ENCODE measurements at regions not wholly inside any gene's neighbourhood (a gene's known extent, or its start where the extent isn't known, plus 50 kb on each side); places are given as distances from the start of the nearest gene placed in this dataset.

DNA sequence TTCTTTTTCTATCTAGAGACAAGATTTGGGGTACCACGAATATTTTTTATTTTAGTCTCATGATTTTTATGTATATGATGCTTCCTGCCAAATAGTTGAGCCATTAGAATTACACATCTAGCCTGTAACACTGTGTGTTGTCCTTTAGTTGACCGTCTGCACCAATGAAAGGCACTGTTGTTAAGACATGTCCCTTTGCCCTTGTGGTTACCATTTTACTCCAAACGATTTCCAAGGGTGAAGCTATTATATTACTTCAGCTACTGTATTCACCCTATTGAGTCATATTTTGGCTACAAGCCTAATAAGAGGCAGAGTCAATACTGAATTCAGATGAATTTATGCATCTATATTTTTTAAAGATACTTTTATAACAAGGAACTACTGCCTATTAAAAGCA, 207.6 kb downstream of the CETN3 start:
- no peak for DNase-seq (ENCODE audit: low read depth in 4 of 4, low spot score in 3 of 4)

DNA sequence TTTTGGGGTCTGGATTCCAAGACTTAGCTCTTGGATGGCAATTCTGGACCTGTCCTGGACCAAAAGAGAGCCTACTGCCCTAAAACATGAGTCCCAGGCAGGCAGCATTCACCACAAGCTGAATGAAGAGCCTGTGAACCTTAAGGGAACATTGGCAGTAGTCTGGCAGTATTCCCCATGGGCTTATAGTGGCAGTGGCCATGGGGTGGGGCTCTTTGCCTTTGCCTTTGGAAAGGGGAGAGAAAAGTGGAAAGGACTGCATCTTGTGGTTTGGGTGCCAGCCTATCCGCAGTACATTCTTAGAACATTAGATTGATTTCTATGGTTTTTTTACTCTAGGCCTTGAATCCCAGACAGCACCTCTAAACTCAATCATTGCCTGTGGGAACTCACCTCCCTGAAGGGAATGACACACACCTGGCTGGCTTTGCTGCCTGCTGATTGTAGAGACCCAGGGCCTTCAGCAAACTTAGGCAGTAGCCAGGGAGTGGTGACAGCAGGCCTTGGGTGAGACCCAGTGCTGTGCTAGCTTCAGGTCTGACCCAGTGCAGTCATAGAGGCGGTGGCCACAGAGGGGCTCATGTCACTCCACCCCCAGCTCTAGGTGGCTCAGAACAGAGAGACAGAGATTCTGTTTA, 216.3 kb downstream of the CETN3 start:
- no peak for DNase-seq (ENCODE audit: low read depth in 4 of 4, low spot score in 3 of 4)

DNA sequence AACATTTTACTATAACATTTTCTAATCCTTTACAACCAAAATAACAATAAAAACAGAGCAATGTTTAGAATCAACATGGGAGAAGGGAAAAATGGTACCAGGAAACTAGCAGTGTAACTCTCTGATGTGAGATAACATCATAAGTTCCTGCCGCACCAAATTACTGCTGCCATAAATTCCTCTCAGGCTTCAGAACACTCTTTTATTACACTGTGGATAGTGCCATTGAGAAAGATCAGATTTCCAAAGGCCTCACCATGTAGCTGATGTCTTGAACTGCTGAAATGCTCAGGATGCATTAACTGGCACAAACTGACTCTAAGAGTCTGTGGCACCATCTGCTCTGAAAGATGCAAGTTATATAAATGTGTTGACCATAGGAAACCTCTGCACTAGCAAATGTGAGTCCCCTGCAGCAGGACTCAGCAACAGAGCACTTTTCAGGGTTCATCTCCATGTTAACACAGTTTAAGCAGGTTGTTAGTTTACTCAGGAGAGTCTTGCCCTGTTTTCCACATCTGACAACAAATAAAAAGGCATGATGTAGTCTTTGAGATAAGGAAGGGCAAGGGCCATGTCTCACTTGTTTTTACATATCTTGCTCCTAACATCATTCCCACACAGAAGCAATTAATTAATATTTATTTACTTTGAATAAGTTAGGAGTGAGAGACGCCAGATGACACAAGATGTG, 218.1 kb downstream of the CETN3 start:
- peak in 1 of 4 donors; percentile 12 for DNase-seq (ENCODE audit: low read depth in 4 of 4, low spot score in 3 of 4)

DNA sequence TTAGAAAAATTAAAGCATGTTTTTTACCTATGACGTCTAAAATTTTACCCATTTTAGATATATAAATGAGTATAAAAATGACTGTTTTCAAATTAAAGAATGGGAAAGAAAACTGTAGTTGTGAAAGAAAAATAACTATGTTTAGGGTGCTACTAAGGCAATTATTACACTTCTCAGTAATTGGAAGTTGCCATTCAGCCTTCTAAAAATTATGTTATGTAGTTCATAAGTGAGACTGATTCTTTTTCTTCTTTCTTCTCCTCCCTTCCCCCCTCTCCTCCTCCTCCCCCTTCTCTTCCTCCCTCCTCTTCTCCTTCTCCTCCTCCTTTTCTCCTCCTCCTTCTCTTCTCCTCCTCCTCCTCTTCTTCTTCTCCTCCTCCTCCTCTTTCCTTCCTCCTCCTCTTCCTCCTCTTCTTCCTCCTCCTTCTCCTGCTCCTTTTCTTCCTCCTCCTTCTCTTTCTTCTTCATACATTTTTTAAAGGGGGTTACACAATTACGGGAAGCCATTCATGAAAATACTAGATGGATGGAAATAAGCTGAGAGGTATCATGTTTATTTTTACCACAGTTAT, 223.6 kb downstream of the CETN3 start:
- no peak for DNase-seq (ENCODE audit: low read depth in 4 of 4, low spot score in 3 of 4)

DNA sequence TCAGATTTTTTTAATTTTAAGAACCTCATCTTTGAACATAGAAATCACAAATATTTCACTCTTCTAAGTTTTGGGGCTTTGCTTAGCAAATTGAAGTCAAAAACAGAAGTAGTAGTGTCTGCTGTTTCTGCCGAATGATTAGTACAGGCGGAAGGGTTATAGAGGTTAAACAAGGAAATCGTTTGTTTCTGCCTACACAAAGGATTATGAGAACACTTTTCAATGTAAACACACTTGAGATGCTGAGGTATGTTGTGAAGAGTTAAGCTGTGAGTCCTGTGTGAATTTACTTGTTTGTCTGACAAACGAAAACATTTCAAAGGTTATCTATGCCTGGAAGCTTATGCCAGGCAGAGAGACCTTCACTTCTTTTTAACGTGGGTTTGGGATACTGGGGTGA, 224.8 kb downstream of the CETN3 start:
- no peak for DNase-seq (ENCODE audit: low read depth in 4 of 4, low spot score in 3 of 4)

DNA sequence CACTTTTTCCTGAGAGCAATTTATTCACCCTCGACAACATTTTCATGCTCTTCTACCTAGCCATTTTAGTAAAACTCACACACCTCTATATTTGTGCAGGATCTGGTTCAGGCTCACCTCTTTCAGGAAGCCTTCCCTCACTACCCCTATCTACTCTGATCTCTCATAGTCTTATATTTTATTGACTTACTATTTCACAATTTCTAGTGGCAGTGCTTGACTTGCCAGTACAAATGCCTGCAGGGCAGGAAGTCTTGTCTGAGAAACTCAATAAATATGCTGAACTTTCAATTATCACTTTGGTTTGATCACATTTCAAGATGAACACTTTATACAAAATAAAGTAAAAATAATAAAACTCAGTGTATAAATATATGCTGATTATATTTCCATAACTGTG, 226.8 kb downstream of the CETN3 start:
- DNase-seq (ENCODE audit: low read depth in 4 of 4, low spot score in 3 of 4), result no peak

DNA sequence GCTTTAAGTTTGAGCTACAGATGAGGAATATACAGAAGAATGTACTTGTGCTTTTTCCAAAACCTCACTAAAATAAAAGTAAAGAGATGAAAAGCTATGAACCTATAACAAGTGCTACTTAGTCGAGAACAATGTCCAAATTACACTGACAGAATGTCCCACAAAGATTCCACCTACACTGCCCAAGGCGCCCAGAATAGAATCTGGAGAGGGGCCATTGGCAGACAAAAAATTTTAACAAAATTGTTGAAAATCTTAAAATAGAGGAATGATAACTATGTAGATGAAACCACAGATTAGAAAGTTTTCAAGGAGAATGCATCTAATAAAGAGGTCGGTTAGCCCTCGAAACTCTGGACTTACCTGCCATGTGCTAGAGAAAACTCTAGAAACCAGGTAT, 235.3 kb downstream of the CETN3 start:
- DNase-seq (ENCODE audit: low read depth in 4 of 4, low spot score in 3 of 4), result no peak

DNA sequence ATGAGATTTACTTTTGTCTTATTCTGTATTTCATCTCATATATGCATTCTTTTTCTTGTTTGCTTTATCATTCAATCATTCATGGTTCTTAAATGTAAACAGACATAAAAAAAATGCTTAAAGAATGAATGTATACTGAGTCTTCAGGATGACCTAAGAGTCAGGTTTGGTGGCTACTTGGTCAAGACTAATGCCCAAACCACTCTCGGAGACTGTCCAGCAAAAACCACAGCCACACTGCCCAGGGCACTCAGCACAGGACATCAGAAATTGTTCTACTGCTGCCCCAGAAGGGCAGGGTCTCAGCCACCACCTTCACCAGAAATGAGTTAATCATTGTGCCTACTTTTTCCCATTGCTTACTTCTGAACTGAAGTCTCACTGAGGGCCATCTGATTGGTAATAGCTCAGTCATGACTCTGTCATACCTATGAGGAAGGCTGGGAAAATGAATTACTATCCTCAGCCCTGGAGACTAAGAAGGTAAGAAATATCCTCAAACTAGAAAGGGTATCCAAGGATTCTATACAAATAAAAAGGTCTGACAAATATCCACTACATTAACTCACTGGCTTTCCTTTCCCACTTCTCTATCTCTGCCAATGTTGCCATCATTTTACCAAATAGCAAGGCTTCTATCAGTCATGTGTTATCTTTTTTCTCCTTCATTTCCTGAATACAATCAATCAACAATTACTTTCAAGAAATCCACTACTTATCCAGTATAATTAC, 236.1 kb downstream of the CETN3 start:
- no peak for DNase-seq (ENCODE audit: low read depth in 4 of 4, low spot score in 3 of 4)

DNA sequence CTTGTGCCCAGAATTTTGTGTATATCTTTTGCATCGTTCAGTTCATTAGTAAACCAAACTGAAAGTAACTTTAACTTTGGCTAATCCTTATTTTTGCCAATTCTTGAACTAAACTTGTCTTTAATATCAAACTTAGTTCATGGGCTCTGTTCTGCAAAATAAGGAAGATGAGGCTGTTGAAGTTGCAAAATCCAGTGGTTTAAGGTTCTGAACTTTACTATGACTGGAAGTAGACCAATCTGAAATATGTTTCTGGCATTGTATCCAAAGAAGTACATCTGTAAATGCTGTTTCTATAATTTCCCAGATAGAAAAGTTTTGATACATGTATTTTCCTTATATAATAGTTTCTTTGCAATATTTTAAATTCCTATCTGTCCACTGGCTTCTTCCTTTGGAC, 238.1 kb downstream of the CETN3 start:
- no peak for DNase-seq (ENCODE audit: low read depth in 4 of 4, low spot score in 3 of 4)

DNA sequence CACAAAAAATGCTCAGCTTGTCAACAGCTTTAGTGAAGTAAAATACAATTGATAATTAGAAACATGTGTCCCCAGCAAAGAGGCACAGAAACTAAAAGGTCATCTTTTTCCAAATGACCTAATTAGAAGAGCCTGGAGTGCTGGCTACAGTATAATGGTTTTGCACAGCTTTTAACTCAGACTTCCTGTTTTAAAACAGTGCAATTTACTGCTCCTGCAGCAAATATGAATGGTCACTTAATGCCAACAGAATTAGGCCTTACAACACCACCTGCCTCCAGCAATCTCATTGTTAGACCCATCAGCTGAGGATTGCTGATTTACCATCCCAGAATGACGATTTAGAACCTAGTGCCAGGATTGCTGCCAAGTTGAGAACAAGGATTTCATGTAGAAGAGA, 239.3 kb downstream of the CETN3 start:
- no peak for DNase-seq (ENCODE audit: low read depth in 4 of 4, low spot score in 3 of 4)

DNA sequence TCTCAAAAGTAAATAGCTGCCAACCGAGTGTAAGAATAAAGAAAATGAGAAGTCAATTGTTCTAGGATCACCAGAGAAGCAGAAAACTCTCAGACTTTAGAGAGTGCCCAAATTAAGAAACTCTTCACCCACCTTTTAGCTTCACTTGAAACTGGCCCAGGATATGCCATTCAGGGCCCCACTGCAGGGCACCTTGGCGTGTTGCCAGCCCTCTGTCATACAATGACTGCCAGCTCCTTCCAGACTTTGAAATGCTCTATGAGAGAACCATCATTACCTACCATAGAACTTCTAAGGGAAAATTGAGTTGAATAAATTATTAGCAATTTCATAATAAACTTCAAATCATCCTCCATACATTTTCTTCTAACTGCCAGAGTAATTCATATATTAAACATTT, 240.5 kb downstream of the CETN3 start:
- no peak for DNase-seq (ENCODE audit: low read depth in 4 of 4, low spot score in 3 of 4)

DNA sequence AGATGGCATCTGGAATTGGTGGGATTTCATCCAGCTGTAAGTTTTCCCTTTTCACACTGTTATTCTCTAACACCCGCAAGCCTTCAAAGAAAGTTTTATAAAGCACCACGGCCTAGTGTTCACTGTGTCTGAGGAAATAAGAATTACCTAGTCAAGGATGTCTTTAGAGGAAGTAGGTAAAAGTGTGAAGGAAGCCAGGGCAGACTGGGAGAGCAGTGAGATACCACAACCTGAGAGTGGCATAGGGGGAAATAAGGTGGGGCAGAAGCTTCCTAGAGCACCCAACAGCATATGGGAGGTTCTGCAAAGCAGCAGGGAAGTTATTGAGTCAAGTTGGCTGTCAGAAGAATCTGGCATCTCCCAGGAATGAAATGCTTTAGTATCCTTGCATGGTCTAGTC, 241.2 kb downstream of the CETN3 start:
- DNase-seq (ENCODE audit: low read depth in 4 of 4, low spot score in 3 of 4), result no peak

DNA sequence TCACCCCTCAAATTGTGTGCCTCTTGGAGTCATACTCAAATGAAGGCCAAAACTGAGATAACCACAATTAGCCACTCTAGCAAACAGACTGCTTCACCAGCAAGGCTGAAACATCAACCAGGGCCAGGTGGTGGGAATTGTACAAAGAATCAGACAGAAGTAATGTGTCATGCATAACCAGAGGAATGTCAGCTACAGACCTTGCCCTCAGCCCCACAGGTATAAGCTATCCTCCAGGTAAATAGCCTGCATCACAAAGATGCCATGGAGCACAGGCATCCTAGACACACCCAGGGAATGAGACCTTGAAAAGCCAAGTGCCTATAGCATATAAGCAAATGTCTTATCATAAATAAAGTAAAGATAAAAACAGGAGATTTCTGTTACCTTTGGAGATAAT, 242.7 kb downstream of the CETN3 start:
- no peak for DNase-seq (ENCODE audit: low read depth in 4 of 4, low spot score in 3 of 4)

DNA sequence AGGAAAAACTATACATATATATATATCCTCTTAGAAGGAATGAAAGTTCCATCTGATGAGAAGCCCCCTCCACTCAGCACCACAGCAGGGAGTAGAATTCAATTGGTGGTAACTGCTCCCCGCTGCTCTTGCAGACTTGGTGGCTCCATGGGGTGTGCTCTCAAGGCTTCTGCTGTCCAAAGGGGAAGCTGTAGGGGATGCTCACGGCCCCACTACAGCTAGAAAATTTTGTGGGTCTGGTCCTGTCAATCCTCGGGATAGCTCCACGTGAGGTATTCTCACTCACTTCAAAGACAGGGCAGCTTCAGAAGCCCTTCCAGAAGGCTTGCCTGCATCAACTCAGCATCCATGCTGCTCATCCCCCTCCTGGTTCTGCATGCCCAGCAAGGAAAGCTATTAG, 247.2 kb downstream of the CETN3 start:
- DNase-seq (ENCODE audit: low read depth in 4 of 4, low spot score in 3 of 4), result no peak

DNA sequence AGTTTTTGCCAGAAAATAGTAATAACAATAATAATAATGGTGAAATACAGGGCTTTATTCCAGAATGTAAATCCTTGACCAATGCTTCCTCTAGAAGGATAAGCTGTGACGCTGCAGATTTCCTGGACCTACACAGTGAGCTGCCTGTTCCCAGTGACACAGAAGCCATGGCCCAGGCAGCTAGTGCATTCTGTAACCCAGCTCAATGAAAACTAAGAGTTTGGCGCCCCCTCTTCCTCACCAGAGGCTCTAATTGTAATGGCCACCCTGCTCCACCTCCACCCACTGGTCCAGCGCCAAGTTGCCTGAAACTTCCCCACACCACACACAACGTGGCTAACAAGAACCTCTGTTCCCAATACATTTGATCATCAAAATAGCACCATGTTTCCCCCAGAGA, 248.1 kb downstream of the CETN3 start:
- DNase-seq (ENCODE audit: low read depth in 4 of 4, low spot score in 3 of 4), result no peak

DNA sequence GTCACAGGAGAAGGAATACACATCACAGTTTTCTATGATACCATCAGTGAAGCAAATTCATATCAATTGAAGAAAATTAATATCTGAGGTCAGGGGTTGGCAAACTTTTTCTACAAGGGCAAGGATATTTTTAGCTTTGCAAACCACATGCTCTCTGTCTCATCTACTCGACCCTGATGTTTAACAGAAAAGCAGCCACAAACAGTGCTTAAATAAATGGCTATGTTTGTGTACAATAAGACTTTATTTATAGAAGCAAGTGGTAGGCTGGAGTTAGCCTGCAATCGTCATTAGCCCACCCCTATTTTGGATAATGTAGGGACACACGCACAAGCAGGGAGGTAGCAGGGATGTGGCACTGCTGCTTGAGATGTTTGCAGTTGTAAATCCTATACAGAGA, 251.4 kb downstream of the CETN3 start:
- DNase-seq (ENCODE audit: low read depth in 4 of 4, low spot score in 3 of 4), result no peak

DNA sequence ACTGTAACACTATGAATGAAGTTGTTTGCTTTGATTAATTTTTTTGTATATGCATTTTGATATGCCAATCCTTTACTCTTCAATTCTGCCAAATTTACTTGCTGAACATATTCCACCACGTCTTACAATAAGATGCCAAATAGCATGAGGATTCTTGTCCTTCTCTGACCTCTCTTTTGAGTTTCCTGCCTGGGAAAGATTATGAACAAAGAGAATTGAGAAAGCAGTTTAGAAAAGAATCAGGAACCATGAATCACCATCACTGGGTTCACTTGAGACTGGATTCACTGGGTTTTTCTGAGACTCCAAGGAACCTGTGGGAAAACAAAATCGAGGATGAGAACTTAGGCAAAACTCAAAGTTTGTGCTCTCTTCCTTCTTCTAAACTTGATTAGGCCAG, 256.5 kb downstream of the CETN3 start:
- DNase-seq (ENCODE audit: low read depth in 4 of 4, low spot score in 3 of 4), result no peak

DNA sequence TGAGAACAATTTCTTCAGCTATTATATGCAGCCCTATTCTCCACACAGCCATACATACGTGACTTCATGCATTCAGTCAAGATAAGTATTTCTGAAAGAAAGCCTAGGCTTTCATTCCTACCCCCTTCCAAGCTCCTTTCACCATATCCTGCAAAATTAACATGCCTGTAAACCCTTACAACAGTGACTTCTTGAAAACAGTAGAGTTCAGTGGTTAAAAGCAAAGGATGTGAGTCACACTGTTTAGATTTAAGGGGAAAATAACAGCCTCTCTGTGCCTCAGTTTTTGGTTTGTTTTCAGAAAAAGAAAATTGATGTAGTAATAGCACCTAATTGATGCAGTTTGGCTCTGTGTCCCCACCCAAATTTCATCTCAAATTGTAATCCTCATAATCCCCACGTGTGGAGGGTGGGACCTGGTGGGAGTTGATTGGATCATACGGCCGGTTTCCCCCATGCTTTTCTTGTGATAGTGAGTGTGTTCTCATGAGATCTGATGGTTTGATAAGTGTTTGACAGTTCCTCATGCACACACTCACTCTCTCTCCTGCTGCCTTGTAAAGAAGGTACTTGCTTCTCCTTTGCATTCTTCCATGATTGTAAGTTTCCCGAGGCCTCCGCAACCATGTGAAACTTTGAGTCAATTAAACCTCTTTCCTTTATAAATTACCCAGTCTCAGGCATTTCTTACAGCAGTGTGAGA, 264.8 kb downstream of the CETN3 start:
- DNase-seq (ENCODE audit: low read depth in 4 of 4, low spot score in 3 of 4), result no peak

DNA sequence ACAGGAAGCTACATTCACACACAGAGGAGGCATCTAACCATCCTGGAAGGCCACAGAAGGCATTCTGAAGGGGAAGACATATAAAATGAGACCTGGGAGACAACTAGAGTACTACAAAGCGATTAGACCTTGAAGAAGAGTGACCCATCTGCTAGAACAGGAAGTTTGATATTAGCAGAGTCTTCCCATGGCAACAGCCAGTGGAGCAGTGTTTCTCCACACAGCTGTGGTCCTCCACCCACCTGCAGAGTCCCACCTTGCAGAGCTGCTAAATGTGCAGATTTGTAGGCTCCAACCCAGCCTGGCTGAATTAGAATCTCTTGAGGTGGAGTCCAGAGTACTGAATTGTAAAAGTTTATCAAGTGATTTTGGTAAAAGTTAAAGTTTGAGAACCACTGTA, 267.0 kb downstream of the CETN3 start:
- DNase-seq (ENCODE audit: low read depth in 4 of 4, low spot score in 3 of 4), result no peak

DNA sequence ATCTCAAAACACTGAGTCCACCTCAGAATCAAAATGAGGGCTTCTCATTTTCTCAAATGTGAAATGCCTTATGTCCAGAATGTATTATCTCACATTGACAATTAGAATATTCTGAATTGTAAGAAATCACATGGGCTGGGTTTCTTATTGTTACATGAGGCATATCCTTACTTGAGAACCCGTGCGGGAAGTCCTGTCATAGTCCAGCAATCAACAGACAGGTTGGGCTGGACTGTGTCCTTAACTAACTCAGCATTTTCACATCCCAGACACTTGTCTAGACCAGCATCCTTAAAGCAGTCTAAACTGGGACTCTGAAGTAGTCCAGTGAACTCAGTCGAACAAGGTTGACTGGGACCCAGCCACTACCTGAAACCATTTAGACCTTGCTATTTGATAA, 267.6 kb downstream of the CETN3 start:
- no peak for DNase-seq (ENCODE audit: low read depth in 4 of 4, low spot score in 3 of 4)

DNA sequence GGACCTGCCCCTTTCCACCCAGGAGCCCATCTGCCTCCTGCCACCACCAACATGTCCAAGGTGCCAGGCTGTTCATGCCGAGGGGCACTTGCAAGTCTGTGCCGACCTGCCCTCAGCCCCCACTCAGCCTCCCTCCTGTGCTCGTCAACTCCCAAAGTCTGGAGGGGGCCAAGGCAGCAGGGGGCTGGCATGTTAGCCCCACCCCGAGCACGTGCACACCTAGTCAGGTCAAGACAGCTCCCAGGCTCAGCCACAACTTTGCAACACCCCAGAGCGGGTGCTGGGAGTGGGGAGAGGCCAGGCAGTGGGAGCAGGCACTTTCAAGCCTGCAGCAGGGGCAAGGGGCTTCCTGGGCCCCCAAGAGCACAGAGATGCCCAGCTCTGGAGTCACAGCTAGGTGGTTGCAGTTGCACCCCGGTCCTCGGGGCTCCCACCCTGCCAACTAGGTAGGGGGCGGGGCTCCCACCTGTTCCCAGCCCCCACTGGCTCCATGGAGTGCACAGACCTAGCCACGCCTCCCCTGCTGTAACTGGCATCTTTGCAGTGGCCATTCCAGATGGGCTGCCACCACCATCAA, 272.5 kb downstream of the CETN3 start:
- no peak for DNase-seq (ENCODE audit: low read depth in 4 of 4, low spot score in 3 of 4)
